Muscle layer of colon (tissue), 2 donors: ENCODE measurements at regions not wholly inside any gene's neighbourhood (a gene's known extent, or its start where the extent isn't known, plus 50 kb on each side); places are given as distances from the start of the nearest gene placed in this dataset.

Source experiments
- H3K27ac ChIP-seq: one replicate; pipeline ENCODE4 v1.7.0; 2013; ENCODE audit warnings: low read depth, mild to moderate bottlenecking, low read length, moderate library complexity
- H3K27me3 ChIP-seq, 2 donors: one replicate each; pipeline ENCODE4 v1.7.0; 2013; ENCODE audit warnings: low read length in 2 of 2, mild to moderate bottlenecking in 2 of 2; ENCODE audit not compliant: insufficient read depth in 2 of 2, control insufficient read depth in 1 of 2
- H3K36me3 ChIP-seq: one replicate; pipeline ENCODE4 v1.7.0; 2013; ENCODE audit warnings: mild to moderate bottlenecking, low read length; ENCODE audit not compliant: insufficient read depth
- H3K4me1 ChIP-seq: one replicate; pipeline ENCODE4 v1.7.0; 2013; ENCODE audit warnings: mild to moderate bottlenecking, low read length; ENCODE audit not compliant: insufficient read depth
- H3K4me3 ChIP-seq, 2 donors: one replicate each; pipeline ENCODE4 v1.7.0; 2013; ENCODE audit warnings: low read length in 2 of 2, low read depth in 1 of 2, mild to moderate bottlenecking in 1 of 2, moderate library complexity in 1 of 2
- H3K9ac ChIP-seq: one replicate; pipeline ENCODE4 v1.7.0; 2013; ENCODE audit warnings: low read length
- H3K9me3 ChIP-seq: one replicate; pipeline ENCODE4 v1.7.0; 2013; ENCODE audit warnings: mild to moderate bottlenecking, low read length
- donor health status: abdominal sarcoma.
- donor health status: Adenocarcinoma of cecum.

- H3K9me3 ChIP-seq, result no peaks in the 10 kb centered on the region
- no peaks in the 10 kb centered on the region for H3K36me3 ChIP-seq
- H3K4me3 ChIP-seq, result no peak overlapping the region
- H3K27me3 ChIP-seq, result no peaks in the 10 kb centered on the region
- no peak overlapping the region for H3K27ac ChIP-seq
- no peak overlapping the region for H3K9ac ChIP-seq
- H3K4me1 ChIP-seq, result no peaks in the 10 kb centered on the region
These were observed 173.7 kb upstream of the NFIB start for GRCh38 chr9:14487547-14488185.

- Histone ChIP-seq H3K27ac (no peak overlapping the region), H3K9me3 (no peaks in the 10 kb centered on the region), H3K36me3 (no peaks in the 10 kb centered on the region), H3K9ac (no peak overlapping the region), H3K27me3 (no peaks in the 10 kb centered on the region), H3K4me1 (no peaks in the 10 kb centered on the region), H3K4me3 (no peak overlapping the region)
These were observed 171.4 kb upstream of the NFIB start for GRCh38 chr9:14485366-14485765.

GRCh38 chr9:14482856-14483255 lies 168.9 kb upstream of the NFIB start:
- no peak overlapping the region for H3K27ac ChIP-seq
- no peaks in the 10 kb centered on the region for H3K9me3 ChIP-seq
- H3K4me3 ChIP-seq, result no peak overlapping the region
- H3K4me1 ChIP-seq, result no peaks in the 10 kb centered on the region
- H3K9ac ChIP-seq, result no peak overlapping the region
- H3K36me3 ChIP-seq, result no peaks in the 10 kb centered on the region
- H3K27me3 ChIP-seq, result no peaks in the 10 kb centered on the region

GRCh38 chr9:14480526-14480925 lies 166.6 kb upstream of the NFIB start:
- Histone ChIP-seq H3K9me3 (no peaks in the 10 kb centered on the region), H3K36me3 (no peaks in the 10 kb centered on the region), H3K27me3 (no peaks in the 10 kb centered on the region), H3K9ac (no peak overlapping the region), H3K4me3 (no peak overlapping the region), H3K4me1 (no peaks in the 10 kb centered on the region), H3K27ac (no peak overlapping the region)

GRCh38 chr9:14479163-14479560 lies 165.2 kb upstream of the NFIB start:
- H3K4me3 ChIP-seq, result no peak overlapping the region
- no peaks in the 10 kb centered on the region for H3K9me3 ChIP-seq
- H3K36me3 ChIP-seq, result no peaks in the 10 kb centered on the region
- H3K9ac ChIP-seq, result no peak overlapping the region
- H3K4me1 ChIP-seq, result no peaks in the 10 kb centered on the region
- no peak overlapping the region for H3K27ac ChIP-seq
- no peaks in the 10 kb centered on the region for H3K27me3 ChIP-seq

- Histone ChIP-seq H3K27me3 (no peaks in the 10 kb centered on the region), H3K27ac (no peak overlapping the region), H3K9ac (no peak overlapping the region), H3K4me1 (no peaks in the 10 kb centered on the region), H3K4me3 (no peak overlapping the region), H3K36me3 (no peaks in the 10 kb centered on the region), H3K9me3 (no peaks in the 10 kb centered on the region)
These were observed 164.5 kb upstream of the NFIB start for GRCh38 chr9:14478175-14479162.

GRCh38 chr9:14471041-14471440 lies 157.1 kb upstream of the NFIB start:
- Histone ChIP-seq H3K9me3 (no peaks in the 10 kb centered on the region), H3K27ac (no peak overlapping the region), H3K9ac (no peak overlapping the region), H3K27me3 (no peaks in the 10 kb centered on the region), H3K4me1 (no peaks in the 10 kb centered on the region), H3K4me3 (no peak overlapping the region), H3K36me3 (no peaks in the 10 kb centered on the region)

- H3K36me3 ChIP-seq, result no peaks in the 10 kb centered on the region
- no peak overlapping the region for H3K9ac ChIP-seq
- H3K4me3 ChIP-seq, result no peak overlapping the region
- no peaks in the 10 kb centered on the region for H3K9me3 ChIP-seq
- no peaks in the 10 kb centered on the region for H3K4me1 ChIP-seq
- no peak overlapping the region for H3K27ac ChIP-seq
- no peaks in the 10 kb centered on the region for H3K27me3 ChIP-seq
These were observed 153.9 kb upstream of the NFIB start for GRCh38 chr9:14467675-14468374.

GRCh38 chr9:14466828-14467227 lies 152.9 kb upstream of the NFIB start:
- no peaks in the 10 kb centered on the region for H3K36me3 ChIP-seq
- H3K9ac ChIP-seq, result no peak overlapping the region

GRCh38 chr9:14466429-14466818 lies 152.5 kb upstream of the NFIB start:
- no peak overlapping the region for H3K27ac ChIP-seq
- H3K4me1 ChIP-seq, result no peaks in the 10 kb centered on the region
- no peak overlapping the region for H3K4me3 ChIP-seq
- H3K27me3 ChIP-seq, result no peaks in the 10 kb centered on the region
- H3K9ac ChIP-seq, result no peak overlapping the region
- H3K36me3 ChIP-seq, result no peaks in the 10 kb centered on the region
- no peaks in the 10 kb centered on the region for H3K9me3 ChIP-seq

More at GRCh38 chr9:14466828-14467227, 152.9 kb upstream of the NFIB start:
- H3K27me3 ChIP-seq, result no peaks in the 10 kb centered on the region
- no peak overlapping the region for H3K27ac ChIP-seq
- no peaks in the 10 kb centered on the region for H3K9me3 ChIP-seq
- no peak overlapping the region for H3K4me3 ChIP-seq
- H3K4me1 ChIP-seq, result no peaks in the 10 kb centered on the region

GRCh38 chr9:14462950-14463349 lies 149.0 kb upstream of the NFIB start:
- Histone ChIP-seq H3K4me1 (no peaks in the 10 kb centered on the region), H3K27ac (no peak overlapping the region), H3K36me3 (no peaks in the 10 kb centered on the region), H3K27me3 (no peaks in the 10 kb centered on the region), H3K9me3 (no peaks in the 10 kb centered on the region), H3K9ac (no peak overlapping the region), H3K4me3 (no peak overlapping the region)
